Parathyroid adenoma (tissue), 2 donors: ENCODE measurements at regions not wholly inside any gene's neighbourhood (a gene's known extent, or its start where the extent isn't known, plus 50 kb on each side); places are given as distances from the start of the nearest gene placed in this dataset.

Source experiments
- H2AFZ ChIP-seq: fragments of 300-600 bp; sonication (generic); one replicate; pipeline ENCODE4 v1.7.0; 2017; ENCODE audit warnings: antibody characterized with exemption, mild to moderate bottlenecking
- H3K27ac ChIP-seq: fragments of 300-600 bp; sonication (generic); one replicate; pipeline ENCODE4 v1.7.0; 2017
- H3K27me3 ChIP-seq: fragments of 300-600 bp; sonication (generic); one replicate; pipeline ENCODE4 v1.7.0; 2017; ENCODE audit warnings: low read length; ENCODE audit not compliant: control insufficient read depth, insufficient read depth
- H3K36me3 ChIP-seq: fragments of 300-600 bp; sonication (generic); one replicate; pipeline ENCODE4 v1.7.0; 2017; ENCODE audit warnings: low read length; ENCODE audit not compliant: control insufficient read depth, insufficient read depth
- H3K4me1 ChIP-seq: fragments of 300-600 bp; sonication (generic); one replicate; pipeline ENCODE4 v1.7.0; 2017; ENCODE audit warnings: control low read depth
- H3K4me2 ChIP-seq: fragments of 300-600 bp; sonication (generic); one replicate; pipeline ENCODE4 v1.7.0; 2017; ENCODE audit warnings: low read length
- H3K4me3 ChIP-seq: fragments of 300-600 bp; sonication (generic); one replicate; pipeline ENCODE4 v1.7.0; 2017; ENCODE audit warnings: low read depth, low read length
- H3K79me2 ChIP-seq: fragments of 300-600 bp; sonication (generic); one replicate; pipeline ENCODE4 v1.7.0; 2017; ENCODE audit warnings: control low read depth
- H3K9ac ChIP-seq: fragments of 300-600 bp; sonication (generic); one replicate; pipeline ENCODE4 v1.7.0; 2017; ENCODE audit warnings: mild to moderate bottlenecking
- H3K9me3 ChIP-seq: fragments of 300-600 bp; sonication (generic); one replicate; pipeline ENCODE4 v1.7.0; 2017; ENCODE audit warnings: low read length; ENCODE audit not compliant: control insufficient read depth
- TF ChIP-seq, protein P1 (sequence below): fragments of 300-600 bp; sonication (generic); IDR thresholded peaks from one replicate; pipeline ENCODE4 v1.7.0; 2017; ENCODE audit warnings: antibody characterized with exemption, mild to moderate bottlenecking
- donor health status: primary hyperparathyroidism.

DNA sequence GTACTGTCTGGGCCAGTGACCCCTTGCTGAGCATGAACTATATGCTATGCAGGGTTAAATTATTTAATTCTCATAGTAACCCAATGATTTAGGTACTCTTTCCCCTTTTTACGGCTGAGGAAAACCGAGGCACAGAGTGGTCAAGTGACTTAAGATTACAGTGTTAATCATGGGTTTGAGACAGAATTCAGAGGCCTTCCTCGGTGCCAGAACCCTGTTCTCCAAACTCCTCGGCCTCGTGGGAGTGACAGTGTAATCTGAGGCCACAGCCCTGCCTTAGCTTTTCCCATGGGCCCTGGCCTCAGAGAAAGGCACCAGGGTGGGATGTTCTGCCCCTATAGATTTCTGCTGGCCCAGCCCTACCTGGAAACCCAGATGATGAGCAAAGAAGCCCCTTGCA lies 86.4 kb upstream of the ZNF648 start:
- Histone ChIP-seq H3K79me2 (no peaks in the 10 kb centered on the region), H3K27ac (no peak overlapping the region), H3K4me1 (peaks cover 6% of the 10 kb centered on the region), H3K9me3 (no peaks in the 10 kb centered on the region), H3K9ac (no peak overlapping the region), H3K36me3 (no peaks in the 10 kb centered on the region), H3K4me3 (no peak overlapping the region), H3K4me2 (no peak overlapping the region), H3K27me3 (no peaks in the 10 kb centered on the region), H2AFZ (no peak overlapping the region)
- TF ChIP-seq, protein P1, sequence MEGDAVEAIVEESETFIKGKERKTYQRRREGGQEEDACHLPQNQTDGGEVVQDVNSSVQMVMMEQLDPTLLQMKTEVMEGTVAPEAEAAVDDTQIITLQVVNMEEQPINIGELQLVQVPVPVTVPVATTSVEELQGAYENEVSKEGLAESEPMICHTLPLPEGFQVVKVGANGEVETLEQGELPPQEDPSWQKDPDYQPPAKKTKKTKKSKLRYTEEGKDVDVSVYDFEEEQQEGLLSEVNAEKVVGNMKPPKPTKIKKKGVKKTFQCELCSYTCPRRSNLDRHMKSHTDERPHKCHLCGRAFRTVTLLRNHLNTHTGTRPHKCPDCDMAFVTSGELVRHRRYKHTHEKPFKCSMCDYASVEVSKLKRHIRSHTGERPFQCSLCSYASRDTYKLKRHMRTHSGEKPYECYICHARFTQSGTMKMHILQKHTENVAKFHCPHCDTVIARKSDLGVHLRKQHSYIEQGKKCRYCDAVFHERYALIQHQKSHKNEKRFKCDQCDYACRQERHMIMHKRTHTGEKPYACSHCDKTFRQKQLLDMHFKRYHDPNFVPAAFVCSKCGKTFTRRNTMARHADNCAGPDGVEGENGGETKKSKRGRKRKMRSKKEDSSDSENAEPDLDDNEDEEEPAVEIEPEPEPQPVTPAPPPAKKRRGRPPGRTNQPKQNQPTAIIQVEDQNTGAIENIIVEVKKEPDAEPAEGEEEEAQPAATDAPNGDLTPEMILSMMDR: no peak

DNA sequence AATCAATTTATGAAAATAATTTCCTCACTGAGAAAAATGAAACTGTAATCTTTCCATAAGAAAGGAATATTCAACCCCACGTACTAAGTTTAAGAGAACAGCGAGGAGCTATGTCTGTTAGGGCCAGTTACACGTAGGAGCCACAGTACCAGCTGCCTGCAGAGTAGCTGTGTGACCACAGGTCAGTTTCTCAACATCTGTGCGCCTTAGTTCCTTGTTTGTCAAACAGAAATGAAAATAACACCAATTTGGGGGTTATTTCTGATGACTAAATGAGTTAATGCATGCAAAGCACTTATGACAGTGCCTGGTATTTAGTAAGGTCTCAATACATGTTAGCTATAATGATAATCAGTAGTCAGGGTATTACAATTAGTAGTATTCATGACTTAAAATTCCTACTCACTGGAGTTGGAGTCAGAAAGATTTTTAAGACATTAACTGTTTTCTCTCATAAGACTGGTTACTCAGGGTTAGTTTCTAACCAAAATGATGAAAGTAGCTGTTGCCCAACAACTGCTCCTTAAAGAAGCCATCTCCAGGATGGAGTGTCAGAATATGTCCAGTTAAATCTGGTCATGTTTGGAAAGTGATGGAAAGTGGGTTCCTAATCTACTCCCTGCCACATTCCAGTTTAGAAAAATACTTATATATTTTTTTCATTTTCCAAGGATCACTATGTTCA lies 85.8 kb upstream of the ZNF648 start:
- Histone ChIP-seq H3K36me3 (no peaks in the 10 kb centered on the region), H3K4me3 (no peak overlapping the region), H2AFZ (no peak overlapping the region), H3K79me2 (no peaks in the 10 kb centered on the region), H3K4me2 (no peak overlapping the region), H3K9ac (no peak overlapping the region), H3K4me1 (peaks cover 6% of the 10 kb centered on the region), H3K27me3 (no peaks in the 10 kb centered on the region), H3K27ac (no peak overlapping the region), H3K9me3 (no peaks in the 10 kb centered on the region)
- TF ChIP-seq, protein P1: no peak

DNA sequence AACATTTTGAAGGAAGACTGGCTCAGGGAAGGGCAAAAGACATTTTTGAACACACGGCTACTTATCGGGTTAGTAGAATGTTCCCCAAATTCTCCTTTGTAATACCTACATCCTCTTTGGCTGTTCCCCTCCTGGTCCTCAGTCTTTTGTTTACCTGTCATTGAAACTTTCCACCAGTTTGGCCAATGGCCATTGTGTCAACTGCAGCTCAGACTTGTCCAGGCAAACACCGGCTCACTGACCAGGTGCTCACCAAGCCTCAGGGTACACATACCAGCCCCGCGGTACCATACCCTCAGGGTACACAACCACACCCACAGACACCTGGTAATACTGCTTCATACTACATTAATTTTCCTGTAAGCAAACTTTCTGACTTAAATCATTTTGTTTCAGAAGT lies 84.8 kb upstream of the ZNF648 start:
- no peak overlapping the region for H3K27ac ChIP-seq
- no peaks in the 10 kb centered on the region for H3K27me3 ChIP-seq
- no peaks in the 10 kb centered on the region for H3K9me3 ChIP-seq
- TF ChIP-seq, protein P1: no peak
- no peaks in the 10 kb centered on the region for H3K79me2 ChIP-seq
- no peak overlapping the region for H3K9ac ChIP-seq
- H2AFZ ChIP-seq: no peak overlapping the region
- no peaks in the 10 kb centered on the region for H3K36me3 ChIP-seq
- no peak overlapping the region for H3K4me3 ChIP-seq
- H3K4me1 ChIP-seq: peaks cover 6% of the 10 kb centered on the region
- H3K4me2 ChIP-seq: no peak overlapping the region

DNA sequence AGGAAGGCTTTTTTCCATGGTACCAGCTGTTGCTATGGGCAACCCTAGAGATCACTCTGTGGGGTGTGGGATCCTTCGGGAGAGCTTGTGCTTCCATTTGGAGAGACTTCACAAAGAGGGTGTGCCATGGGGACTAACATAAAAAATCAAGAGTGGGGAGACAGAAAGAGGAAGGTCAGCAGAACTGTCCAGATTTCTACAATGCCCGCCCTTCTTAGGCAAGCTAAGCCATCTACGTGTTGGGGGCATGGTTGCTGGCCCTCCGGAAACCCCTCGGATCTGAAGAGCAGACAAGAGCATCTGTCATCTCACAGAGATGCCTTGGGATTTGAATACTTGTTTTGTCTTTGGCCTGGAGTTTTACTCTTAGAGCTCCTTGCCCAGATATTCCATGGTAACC lies 83.9 kb upstream of the ZNF648 start:
- H3K79me2 ChIP-seq: no peaks in the 10 kb centered on the region
- H3K9me3 ChIP-seq: no peaks in the 10 kb centered on the region
- H3K4me3 ChIP-seq: no peak overlapping the region
- H3K9ac ChIP-seq: no peak overlapping the region
- no peaks in the 10 kb centered on the region for H3K36me3 ChIP-seq
- H2AFZ ChIP-seq: no peak overlapping the region
- H3K27ac ChIP-seq: no peak overlapping the region
- no peaks in the 10 kb centered on the region for H3K27me3 ChIP-seq
- no peak overlapping the region for H3K4me2 ChIP-seq
- TF ChIP-seq, protein P1: no peak
- H3K4me1 ChIP-seq: peaks cover 6% of the 10 kb centered on the region

DNA sequence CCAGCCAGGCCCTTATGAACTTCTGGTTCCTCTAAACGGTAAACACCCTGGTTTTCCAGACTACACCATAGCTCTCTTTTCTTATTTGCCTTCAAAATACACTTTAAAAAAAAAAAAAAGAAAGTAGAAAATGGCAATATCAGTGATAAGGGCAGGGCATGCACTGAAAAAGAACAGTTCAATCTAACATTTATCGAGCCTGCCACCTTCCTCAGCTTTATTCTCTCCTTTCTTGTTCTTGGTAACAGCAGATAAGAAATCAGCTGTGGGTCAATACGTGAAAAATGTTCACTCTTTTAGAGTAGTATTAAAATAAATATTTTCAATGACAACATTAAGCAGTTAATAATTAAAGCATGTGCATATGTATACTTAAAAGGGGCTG lies 83.1 kb upstream of the ZNF648 start:
- Histone ChIP-seq H3K4me2 (no peak overlapping the region), H3K27me3 (no peaks in the 10 kb centered on the region), H2AFZ (peak overlapping the region; percentile 84), H3K36me3 (no peaks in the 10 kb centered on the region), H3K9ac (no peak overlapping the region), H3K9me3 (no peaks in the 10 kb centered on the region), H3K79me2 (no peaks in the 10 kb centered on the region), H3K4me1 (peaks cover 6% of the 10 kb centered on the region), H3K27ac (peak overlapping the region; percentile 62), H3K4me3 (no peak overlapping the region)
- TF ChIP-seq, protein P1: no peak
